K562 (cell line): ENCODE measurements at regions not wholly inside any gene's neighbourhood (a gene's known extent, or its start where the extent isn't known, plus 50 kb on each side); places are given as distances from the start of the nearest gene placed in this dataset.

ENCODE experiments used
- ATAC-seq: fragments of 200-7000 bp; cut with Tn5 transposase; 3 replicates; pipeline ENCODE4 v1.9.1; 2020; ENCODE audit warnings: moderate library complexity
- BruUV-seq: library from RNA; stranded (reverse); fragments of 400-500 nt; replicated peaks from 2 replicates; lab custom pipeline; 2021; lab: Mats Ljungman, UMichigan
- CTCF ChIA-PET: fragments of 300-600 bp; formaldehyde crosslinking; extraction: SDS; loops from one replicate; lab custom pipeline; 2021; ENCODE audit warnings: low intra/inter-chr PET ratio; lab: Yijun Ruan, JAX
- POLR2A ChIA-PET: fragments of 300-600, 350-650 bp; sonication (Branson Sonifier 250); formaldehyde crosslinking; extraction: SDS; loops from one replicate; lab custom pipeline; 2021; ENCODE audit warnings: antibody characterized with exemption, inconsistent platforms; lab: Yijun Ruan, JAX
- DNase-seq, 4 experiments: peaks; one replicate each; pipeline versions ENCODE4 v3.0.0 to v3.0.0-alpha.2; 2011 to 2018; ENCODE audit warnings: low spot score in 3 of 4, mixed read lengths in 3 of 4; ENCODE audit errors: extremely low read depth in 1 of 4
- FAIRE-seq: peaks from 2 replicates; lab custom pipeline; 2011; peaks lifted over from hg19 to GRCh38; lab: Jason Lieb, UNC
- H2AFZ ChIP-seq: 2 replicates; pipeline ENCODE4 v1.6.0; 2011; ENCODE audit warnings: low read depth, low read length, control low read depth, inconsistent platforms
- H3K27ac ChIP-seq: fragments of 200-600 bp; 3 replicates; pipeline ENCODE4 v1.8.0; 2011; ENCODE audit warnings: low read depth, mild to moderate bottlenecking, control low read depth, inconsistent platforms, low read length, moderate library complexity, mixed read lengths; ENCODE audit errors: extremely low read depth
- H3K27me3 ChIP-seq, 2 experiments: fragments of 300-600 bp in 1 of 2; 2 replicates in 1 of 2; 3 replicates in 1 of 2; pipeline versions ENCODE4 v1.6.0 to v1.8.0; 2011; ENCODE audit warnings: inconsistent platforms in 2 of 2, low read length in 2 of 2, mild to moderate bottlenecking in 1 of 2, mixed read lengths in 1 of 2, moderate library complexity in 1 of 2; ENCODE audit not compliant: control insufficient read depth in 2 of 2, insufficient read depth in 2 of 2
- H3K36me3 ChIP-seq: fragments of 300-600 bp; 3 replicates; pipeline ENCODE4 v1.8.0; 2011; ENCODE audit warnings: mild to moderate bottlenecking, low read length, inconsistent platforms; ENCODE audit not compliant: control insufficient read depth, insufficient read depth
- H3K4me1 ChIP-seq, 2 experiments: fragments of 200-600 bp in 1 of 2; replicated peaks in 1 of 2; 2 replicates in 1 of 2; 3 replicates in 1 of 2; pipeline versions ENCODE4 v1.5.1 to v1.8.0; 2011; ENCODE audit warnings: inconsistent platforms in 2 of 2, low read length in 2 of 2, mild to moderate bottlenecking in 1 of 2, mixed read lengths in 1 of 2, moderate library complexity in 1 of 2; ENCODE audit not compliant: control insufficient read depth in 2 of 2, insufficient read depth in 2 of 2
- H3K4me2 ChIP-seq: 2 replicates; pipeline ENCODE4 v1.6.1; 2011; ENCODE audit warnings: low read length, control low read depth, inconsistent platforms, mixed read lengths; ENCODE audit not compliant: insufficient read depth
- H3K4me3 ChIP-seq: fragments of 200-600 bp; sonication (generic), shearing (Covaris generic); 2 replicates; pipeline ENCODE4 v1.5.1; 2016; ENCODE audit warnings: control low read depth, inconsistent platforms
- H3K79me2 ChIP-seq: fragments of 200-600 bp; 3 replicates; pipeline ENCODE4 v1.8.0; 2011; ENCODE audit warnings: low read length, inconsistent platforms; ENCODE audit not compliant: control insufficient read depth, insufficient read depth
- H3K9ac ChIP-seq, 2 experiments: 2 replicates each; pipeline versions ENCODE4 v1.6.0 to v1.6.1; 2011; ENCODE audit warnings: low read depth in 2 of 2, low read length in 2 of 2, control low read depth in 1 of 2, inconsistent platforms in 1 of 2, mild to moderate bottlenecking in 1 of 2, mixed read lengths in 1 of 2; ENCODE audit not compliant: insufficient read depth in 1 of 2
- H3K9me1 ChIP-seq: one replicate; pipeline ENCODE4 v1.6.0; 2011; ENCODE audit warnings: inconsistent platforms, mild to moderate bottlenecking, low read length, moderate library complexity; ENCODE audit not compliant: control insufficient read depth, insufficient read depth
- H3K9me3 ChIP-seq: replicated peaks from 2 replicates; pipeline ENCODE4 v1.5.1; 2011; ENCODE audit warnings: low read depth, low read length, inconsistent platforms; ENCODE audit not compliant: control insufficient read depth, insufficient read depth
- H4K20me1 ChIP-seq: replicated peaks from 2 replicates; pipeline ENCODE4 v1.6.1; 2011; ENCODE audit warnings: low read length, inconsistent platforms, mixed read lengths; ENCODE audit not compliant: control insufficient read depth, insufficient read depth
- WGBS: fragments of 100-300 bp; shearing (Covaris generic); methylation state at CpG from one replicate; pipeline ENCODE4 v1.1.6; 2016; ENCODE audit warnings: low coverage, mixed read lengths; ENCODE audit not compliant: insufficient coverage; ENCODE audit errors: missing lambda C conversion rate; 5-methylcytosine and 5-hydroxymethylcytosine counted together
- in situ Hi-C: fragments of 300-500 bp; cut with MboI; formaldehyde crosslinking; loops from 4 replicates; pipeline ENCODE4 v1.15.0; 2018; ENCODE audit warnings: inconsistent platforms, mixed read lengths
- intact Hi-C: fragments of 100-400 bp; cut with micrococcal nuclease; formaldehyde crosslinking; loops from 2 replicates; pipeline ENCODE4 v1.14.2; 2022
- TF ChIP-seq, protein P1 (sequence below), 2 experiments: fragments of 450-650 bp in 1 of 2; sonication (generic) in 1 of 2; formaldehyde crosslinking in 1 of 2; IDR thresholded peaks; 2 replicates each; pipeline versions ENCODE4 v1.7.1 to v1.9.0; 2016 to 2022; ENCODE audit warnings: inconsistent platforms in 1 of 2, mild to moderate bottlenecking in 1 of 2, missing genetic modification reagents in 1 of 2

GRCh38 chr18:10371165-10371564, 83.3 kb upstream of the APCDD1 start:
- no TSS peak for BruUV-seq
- no peak overlapping the region for H2AFZ ChIP-seq
- no peaks in the 10 kb centered on the region for H3K4me1 ChIP-seq
- in situ Hi-C loops, result no loop called here
- H3K9me1 ChIP-seq, result no peaks in the 10 kb centered on the region
- H3K4me3 ChIP-seq, result no peak overlapping the region
- FAIRE-seq (no peak), DNase-seq (no peak)
- no peak overlapping the region for H3K4me2 ChIP-seq
- H3K9ac ChIP-seq, result no peak overlapping the region
- H3K79me2 ChIP-seq, result no peaks in the 10 kb centered on the region
- H3K27ac ChIP-seq, result no peak overlapping the region
- CTCF ChIA-PET, result no interaction called here
- H3K9me3 ChIP-seq, result no peaks in the 10 kb centered on the region
- POLR2A ChIA-PET, result no interaction called here
- intact Hi-C loops, result no loop called here
- H3K27me3 ChIP-seq, result peaks cover 30 to 44% of the 10 kb centered on the region in 2 experiments
- no peaks in the 10 kb centered on the region for H4K20me1 ChIP-seq
- TF ChIP-seq, protein P1, sequence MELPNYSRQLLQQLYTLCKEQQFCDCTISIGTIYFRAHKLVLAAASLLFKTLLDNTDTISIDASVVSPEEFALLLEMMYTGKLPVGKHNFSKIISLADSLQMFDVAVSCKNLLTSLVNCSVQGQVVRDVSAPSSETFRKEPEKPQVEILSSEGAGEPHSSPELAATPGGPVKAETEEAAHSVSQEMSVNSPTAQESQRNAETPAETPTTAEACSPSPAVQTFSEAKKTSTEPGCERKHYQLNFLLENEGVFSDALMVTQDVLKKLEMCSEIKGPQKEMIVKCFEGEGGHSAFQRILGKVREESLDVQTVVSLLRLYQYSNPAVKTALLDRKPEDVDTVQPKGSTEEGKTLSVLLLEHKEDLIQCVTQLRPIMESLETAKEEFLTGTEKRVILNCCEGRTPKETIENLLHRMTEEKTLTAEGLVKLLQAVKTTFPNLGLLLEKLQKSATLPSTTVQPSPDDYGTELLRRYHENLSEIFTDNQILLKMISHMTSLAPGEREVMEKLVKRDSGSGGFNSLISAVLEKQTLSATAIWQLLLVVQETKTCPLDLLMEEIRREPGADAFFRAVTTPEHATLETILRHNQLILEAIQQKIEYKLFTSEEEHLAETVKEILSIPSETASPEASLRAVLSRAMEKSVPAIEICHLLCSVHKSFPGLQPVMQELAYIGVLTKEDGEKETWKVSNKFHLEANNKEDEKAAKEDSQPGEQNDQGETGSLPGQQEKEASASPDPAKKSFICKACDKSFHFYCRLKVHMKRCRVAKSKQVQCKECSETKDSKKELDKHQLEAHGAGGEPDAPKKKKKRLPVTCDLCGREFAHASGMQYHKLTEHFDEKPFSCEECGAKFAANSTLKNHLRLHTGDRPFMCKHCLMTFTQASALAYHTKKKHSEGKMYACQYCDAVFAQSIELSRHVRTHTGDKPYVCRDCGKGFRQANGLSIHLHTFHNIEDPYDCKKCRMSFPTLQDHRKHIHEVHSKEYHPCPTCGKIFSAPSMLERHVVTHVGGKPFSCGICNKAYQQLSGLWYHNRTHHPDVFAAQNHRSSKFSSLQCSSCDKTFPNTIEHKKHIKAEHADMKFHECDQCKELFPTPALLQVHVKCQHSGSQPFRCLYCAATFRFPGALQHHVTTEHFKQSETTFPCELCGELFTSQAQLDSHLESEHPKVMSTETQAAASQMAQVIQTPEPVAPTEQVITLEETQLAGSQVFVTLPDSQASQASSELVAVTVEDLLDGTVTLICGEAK (IDR thresholded peaks at IDR 0.05), result no peak
- TF ChIP-seq, protein P1 (CRISPR knock-in tag; IDR thresholded peaks at IDR 0.05), result no peak
- TF ChIP-seq, all 486 proteins: peak for 0
- H3K36me3 ChIP-seq, result no peaks in the 10 kb centered on the region
- WGBS, result 0% methylated on average over 3 of the region's 3 CpGs
- no peak for ATAC-seq
